ENCODE measurements at regions not wholly inside any gene's neighbourhood (a gene's known extent, or its start where the extent isn't known, plus 50 kb on each side); places are given as distances from the start of the nearest gene placed in this dataset.

- RAD21 ChIA-PET (ENCODE audit: low non-redundant PET in 1 of 2, low total read pairs in 2 of 2, uncharacterized antibody in 2 of 2, unreplicated experiment in 2 of 2), result no interaction called here
- POLR2A ChIA-PET, result no interaction called here
- no peak for ATAC-seq
- no peak overlapping the region for H3K9ac ChIP-seq (ENCODE audit: low read length)
- intact Hi-C loops (cut with micrococcal nuclease), result no loop called here
- H4K20me1 ChIP-seq (ENCODE audit: insufficient read depth), result no peaks in the 10 kb centered on the region
- no peak overlapping the region for H3K4me2 ChIP-seq (ENCODE audit: low read length)
- H3K27me3 ChIP-seq (ENCODE audit: insufficient read depth, low read length), result no peaks in the 10 kb centered on the region
- no peak overlapping the region for H3K4me3 ChIP-seq (replicated peaks in 1 of 2; ENCODE audit: low read depth in 1 of 2, low read length in 2 of 2)
- no peak for DNase-seq (ENCODE audit: low read depth, low spot score)
- no peak overlapping the region for H2AFZ ChIP-seq (ENCODE audit: low read depth, low read length, poor library complexity, severe bottlenecking)
- CTCF ChIA-PET, result interaction anchor here (0.6 kb wide), 1 partner anchor 13 kb away, joined by 3 read pairs; no protein-coding TSS in a partner anchor
- no peak overlapping the region for H3K27ac ChIP-seq (ENCODE audit: low read depth, low read length)
- TF ChIP-seq YY1 (IDR thresholded peaks at IDR 0.05; ENCODE audit: extremely low read depth, insufficient replicate concordance, low read depth, low read length) (no peak), JUND (IDR thresholded peaks at IDR 0.05) (no peak), EZH2phosphoT487 (IDR thresholded peaks at IDR 0.05; ENCODE audit: borderline replicate concordance) (no peak), TCF7L2 (IDR thresholded peaks at IDR 0.05; ENCODE audit: borderline replicate concordance, extremely low read depth, insufficient read depth, insufficient read length) (no peak), CEBPB (IDR thresholded peaks at IDR 0.05; ENCODE audit: low read depth) (no peak), FOSL1 (IDR thresholded peaks at IDR 0.05; ENCODE audit: low read depth) (no peak), EGR1 (IDR thresholded peaks at IDR 0.05; ENCODE audit: low read depth) (no peak), MAX (IDR thresholded peaks at IDR 0.05) (no peak), SRF (IDR thresholded peaks at IDR 0.05; ENCODE audit: low read depth) (no peak), EZH2 (IDR thresholded peaks at IDR 0.05) (no peak), ZNF274 (IDR thresholded peaks at IDR 0.05; ENCODE audit: low read depth, low read length) (no peak), CBX3 (IDR thresholded peaks at IDR 0.05; ENCODE audit: low read depth) (no peak), REST (IDR thresholded peaks at IDR 0.05; ENCODE audit: low read depth) (no peak), ELF1 (IDR thresholded peaks at IDR 0.05; ENCODE audit: borderline replicate concordance, low read depth) (no peak), SP1 (IDR thresholded peaks at IDR 0.05; ENCODE audit: low read depth) (no peak)
- TF ChIP-seq, protein P1, sequence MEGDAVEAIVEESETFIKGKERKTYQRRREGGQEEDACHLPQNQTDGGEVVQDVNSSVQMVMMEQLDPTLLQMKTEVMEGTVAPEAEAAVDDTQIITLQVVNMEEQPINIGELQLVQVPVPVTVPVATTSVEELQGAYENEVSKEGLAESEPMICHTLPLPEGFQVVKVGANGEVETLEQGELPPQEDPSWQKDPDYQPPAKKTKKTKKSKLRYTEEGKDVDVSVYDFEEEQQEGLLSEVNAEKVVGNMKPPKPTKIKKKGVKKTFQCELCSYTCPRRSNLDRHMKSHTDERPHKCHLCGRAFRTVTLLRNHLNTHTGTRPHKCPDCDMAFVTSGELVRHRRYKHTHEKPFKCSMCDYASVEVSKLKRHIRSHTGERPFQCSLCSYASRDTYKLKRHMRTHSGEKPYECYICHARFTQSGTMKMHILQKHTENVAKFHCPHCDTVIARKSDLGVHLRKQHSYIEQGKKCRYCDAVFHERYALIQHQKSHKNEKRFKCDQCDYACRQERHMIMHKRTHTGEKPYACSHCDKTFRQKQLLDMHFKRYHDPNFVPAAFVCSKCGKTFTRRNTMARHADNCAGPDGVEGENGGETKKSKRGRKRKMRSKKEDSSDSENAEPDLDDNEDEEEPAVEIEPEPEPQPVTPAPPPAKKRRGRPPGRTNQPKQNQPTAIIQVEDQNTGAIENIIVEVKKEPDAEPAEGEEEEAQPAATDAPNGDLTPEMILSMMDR (IDR thresholded peaks at IDR 0.05 in 2 of 3, conservative IDR thresholded peaks at IDR 0.05 in 1 of 3; ENCODE audit: borderline replicate concordance in 1 of 3, insufficient read depth in 1 of 3, low read depth in 2 of 3, low read length in 2 of 3), result no peak
- TF ChIP-seq, protein P2, sequence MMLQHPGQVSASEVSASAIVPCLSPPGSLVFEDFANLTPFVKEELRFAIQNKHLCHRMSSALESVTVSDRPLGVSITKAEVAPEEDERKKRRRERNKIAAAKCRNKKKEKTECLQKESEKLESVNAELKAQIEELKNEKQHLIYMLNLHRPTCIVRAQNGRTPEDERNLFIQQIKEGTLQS (IDR thresholded peaks at IDR 0.05), result no peak
- H3K36me3 ChIP-seq (ENCODE audit: control insufficient read depth in 1 of 2, insufficient read depth in 2 of 2, low read length in 2 of 2), result no peaks in the 10 kb centered on the region
- H3K9me3 ChIP-seq (ENCODE audit: control insufficient read depth in 1 of 2, insufficient read depth in 1 of 2, low read depth in 1 of 2, low read length in 2 of 2), result no peaks in the 10 kb centered on the region
- no peaks in the 10 kb centered on the region for H3K4me1 ChIP-seq (ENCODE audit: control insufficient read depth in 1 of 2, insufficient read depth in 2 of 2, low read length in 2 of 2)
- no peaks in the 10 kb centered on the region for H3K9me2 ChIP-seq (ENCODE audit: insufficient read depth)
- no TSS peak for BruUV-seq (replicated peaks)
- no peaks in the 10 kb centered on the region for H3K79me2 ChIP-seq (ENCODE audit: insufficient read depth, low read length)
These were observed 904.2 kb downstream of the KCNT2 start for GRCh38 chr1:195704028-195704427.

Measured in HCT116 (cell line).